Stimulated activated naive CD8-positive, alpha-beta T cell treated with anti-CD3 and anti-CD28 coated beads, Interleukin-15, Interleukin-2, amounts not matched to agents 100 ng/mL and 50 ng/mL, for 24 hours (primary cell): ENCODE measurements at regions not wholly inside any gene's neighbourhood (a gene's known extent, or its start where the extent isn't known, plus 50 kb on each side); places are given as distances from the start of the nearest gene placed in this dataset.

Experiments used
- H3K27ac Mint-ChIP-seq: one replicate; pipeline ENCODE4 v1.8.0; 2021; ENCODE audit warnings: mild to moderate bottlenecking, mixed read lengths
- H3K27me3 Mint-ChIP-seq: one replicate; pipeline ENCODE4 v1.8.0; 2021; ENCODE audit warnings: mixed read lengths
- H3K36me3 Mint-ChIP-seq: one replicate; pipeline ENCODE4 v1.8.0; 2021; ENCODE audit warnings: low read depth, mixed read lengths
- H3K4me1 Mint-ChIP-seq: one replicate; pipeline ENCODE4 v1.8.0; 2021; ENCODE audit warnings: low read depth, mixed read lengths
- H3K4me3 Mint-ChIP-seq: one replicate; pipeline ENCODE4 v1.8.0; 2021; ENCODE audit warnings: mild to moderate bottlenecking, mixed read lengths
- H3K9me3 Mint-ChIP-seq: one replicate; pipeline ENCODE4 v1.8.0; 2021; ENCODE audit warnings: mixed read lengths

DNA sequence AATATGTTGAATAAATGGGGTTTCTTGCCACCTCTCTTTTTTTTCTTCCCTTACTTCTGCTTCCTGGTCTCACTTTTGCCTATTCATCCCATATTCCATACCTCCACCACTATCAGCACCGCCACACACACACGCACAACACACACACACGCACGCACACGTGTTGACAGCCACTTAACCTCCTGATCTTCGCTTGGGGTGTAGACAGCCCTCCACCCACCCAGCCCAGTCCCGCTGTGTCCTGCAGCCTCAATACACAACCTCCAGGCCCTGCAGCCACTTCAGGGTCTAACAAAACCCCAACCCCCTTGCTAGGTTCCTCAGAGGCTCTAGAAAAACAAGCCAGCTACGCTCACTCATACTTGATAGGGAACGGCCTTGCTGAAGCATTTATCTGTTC, 72.3 kb downstream of the LINC00237 start:
- no peak overlapping the region for H3K4me3 Mint-ChIP-seq
- H3K27me3 Mint-ChIP-seq = peaks cover 18% of the 10 kb centered on the region
- H3K27ac Mint-ChIP-seq = no peak overlapping the region
- H3K4me1 Mint-ChIP-seq = no peaks in the 10 kb centered on the region
- no peaks in the 10 kb centered on the region for H3K9me3 Mint-ChIP-seq
- H3K36me3 Mint-ChIP-seq = no peaks in the 10 kb centered on the region

DNA sequence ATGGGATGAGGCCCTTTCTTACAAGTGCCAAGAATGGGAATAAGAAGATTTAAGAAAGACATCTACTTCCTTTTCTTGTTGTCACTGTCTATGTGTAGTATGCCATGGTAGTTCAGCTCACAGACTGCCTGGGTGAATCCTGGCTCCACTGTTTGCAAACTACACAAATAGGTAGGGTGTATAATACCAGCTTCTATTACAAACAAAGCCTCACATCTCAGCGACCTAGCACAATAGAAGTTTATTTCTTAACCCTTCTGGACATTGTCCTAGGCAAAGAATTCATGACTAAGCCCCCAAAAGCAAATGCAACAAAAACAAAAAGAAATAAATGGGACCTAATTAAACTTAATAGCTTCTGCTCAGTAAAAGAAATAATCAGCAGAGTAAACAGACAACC, 74.5 kb downstream of the LINC00237 start:
- Mint-ChIP-seq H3K27me3 (peaks cover 18% of the 10 kb centered on the region), H3K27ac (no peak overlapping the region), H3K4me3 (no peak overlapping the region), H3K36me3 (no peaks in the 10 kb centered on the region), H3K4me1 (no peaks in the 10 kb centered on the region), H3K9me3 (no peaks in the 10 kb centered on the region)

GRCh38 chr20:21029341-21029740, 76.8 kb downstream of the LINC00237 start:
- Mint-ChIP-seq H3K27me3 (peaks cover 15% of the 10 kb centered on the region), H3K4me3 (no peak overlapping the region), H3K9me3 (no peaks in the 10 kb centered on the region), H3K27ac (no peak overlapping the region), H3K4me1 (no peaks in the 10 kb centered on the region), H3K36me3 (no peaks in the 10 kb centered on the region)

DNA sequence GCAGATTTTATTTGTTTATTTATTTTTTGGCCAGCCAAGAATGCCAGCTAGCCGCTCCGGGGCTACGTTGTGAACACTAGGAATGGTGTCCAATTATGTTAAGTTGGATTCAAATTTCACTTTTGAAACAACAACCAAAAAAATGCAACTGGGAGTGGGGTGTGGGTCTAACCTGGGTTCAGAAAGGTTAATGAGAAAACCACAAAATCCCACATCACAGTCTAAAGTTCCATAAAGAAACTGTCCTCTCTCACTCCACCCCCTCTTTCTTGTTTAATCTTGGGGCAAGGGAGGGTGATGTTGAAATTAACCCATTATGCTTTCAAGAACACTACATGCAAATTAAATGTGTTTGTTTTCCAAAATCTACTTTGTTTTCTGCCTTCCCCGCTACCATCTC, 77.2 kb downstream of the LINC00237 start:
- H3K27me3 Mint-ChIP-seq = peaks cover 15% of the 10 kb centered on the region
- no peaks in the 10 kb centered on the region for H3K9me3 Mint-ChIP-seq
- H3K27ac Mint-ChIP-seq = no peak overlapping the region
- H3K4me3 Mint-ChIP-seq = no peak overlapping the region
- H3K4me1 Mint-ChIP-seq = no peaks in the 10 kb centered on the region
- H3K36me3 Mint-ChIP-seq = no peaks in the 10 kb centered on the region

GRCh38 chr20:21028436-21028835, 77.7 kb downstream of the LINC00237 start:
- H3K36me3 Mint-ChIP-seq = no peaks in the 10 kb centered on the region
- H3K4me3 Mint-ChIP-seq = no peak overlapping the region
- no peaks in the 10 kb centered on the region for H3K4me1 Mint-ChIP-seq
- no peak overlapping the region for H3K27ac Mint-ChIP-seq
- H3K9me3 Mint-ChIP-seq = no peaks in the 10 kb centered on the region
- peaks cover 15% of the 10 kb centered on the region for H3K27me3 Mint-ChIP-seq

DNA sequence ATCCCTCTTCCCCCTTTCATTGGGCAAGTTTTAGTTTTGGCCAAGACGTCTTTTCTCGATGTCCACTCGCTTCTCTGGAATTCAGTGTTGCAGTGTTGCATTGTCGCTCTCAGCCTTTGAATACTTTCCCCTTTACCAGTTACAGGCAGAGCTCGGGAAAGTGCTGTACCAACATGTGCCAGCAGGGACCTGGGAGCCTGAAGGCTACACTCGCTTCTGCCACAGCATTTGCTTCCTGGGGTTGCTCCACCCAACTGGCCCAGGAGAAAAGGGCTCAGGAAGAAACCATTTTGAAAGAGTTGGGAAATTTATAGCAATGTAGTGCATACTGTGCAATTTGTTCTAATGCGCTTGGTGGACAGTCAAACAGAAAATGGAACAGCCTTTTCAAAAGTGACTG, 78.6 kb downstream of the LINC00237 start:
- Mint-ChIP-seq H3K4me1 (no peaks in the 10 kb centered on the region), H3K36me3 (no peaks in the 10 kb centered on the region), H3K4me3 (no peak overlapping the region), H3K27me3 (peaks cover 17% of the 10 kb centered on the region), H3K27ac (no peak overlapping the region), H3K9me3 (no peaks in the 10 kb centered on the region)

- Mint-ChIP-seq H3K4me1 (no peaks in the 10 kb centered on the region), H3K27ac (no peak overlapping the region), H3K27me3 (peaks cover 14% of the 10 kb centered on the region), H3K36me3 (no peaks in the 10 kb centered on the region), H3K9me3 (no peaks in the 10 kb centered on the region), H3K4me3 (no peak overlapping the region)
Observed at GRCh38 chr20:21026951-21027350, 79.2 kb downstream of the LINC00237 start.

DNA sequence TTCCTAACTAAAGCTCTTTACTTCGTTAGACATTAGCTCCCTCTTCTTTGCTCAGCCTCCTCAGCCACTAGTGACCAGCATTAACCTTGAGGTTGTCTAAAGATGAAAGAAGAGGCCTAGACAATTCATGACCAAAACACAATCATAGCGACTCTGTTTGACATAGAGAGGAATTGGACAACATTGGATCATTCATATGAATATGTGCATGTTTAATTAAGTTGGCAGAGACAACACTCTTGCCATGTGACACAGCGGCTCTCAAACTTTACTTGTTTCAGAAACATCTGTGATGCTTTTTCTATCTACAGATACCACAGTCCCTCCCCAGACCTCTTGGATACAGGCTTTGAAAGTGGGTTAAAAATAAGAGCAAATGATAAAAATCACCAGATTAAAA, 81.7 kb downstream of the LINC00237 start:
- no peak overlapping the region for H3K4me3 Mint-ChIP-seq
- H3K27ac Mint-ChIP-seq = no peak overlapping the region
- H3K36me3 Mint-ChIP-seq = no peaks in the 10 kb centered on the region
- no peaks in the 10 kb centered on the region for H3K4me1 Mint-ChIP-seq
- peaks cover 26% of the 10 kb centered on the region for H3K27me3 Mint-ChIP-seq
- H3K9me3 Mint-ChIP-seq = no peaks in the 10 kb centered on the region

DNA sequence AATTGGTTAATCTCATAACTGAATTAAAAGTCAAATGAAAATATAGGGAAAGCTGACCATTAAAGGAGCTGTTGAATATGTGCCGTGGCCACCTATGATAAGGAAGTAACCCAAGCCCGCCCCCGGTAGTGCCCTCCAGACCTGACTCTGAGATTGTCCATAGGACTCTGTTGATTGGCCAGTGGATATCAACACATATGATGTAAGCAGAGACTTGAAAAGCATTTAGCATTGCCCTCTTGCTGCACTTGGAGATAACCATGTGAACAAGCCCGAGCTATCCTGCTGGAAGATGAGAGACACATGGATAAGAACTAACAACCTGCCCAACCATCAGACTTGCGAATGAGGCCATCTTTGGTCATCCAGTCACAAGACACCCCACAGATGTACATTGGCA, 83.2 kb downstream of the LINC00237 start:
- Mint-ChIP-seq H3K4me1 (no peaks in the 10 kb centered on the region), H3K36me3 (no peaks in the 10 kb centered on the region), H3K4me3 (no peak overlapping the region), H3K27me3 (peaks cover 41% of the 10 kb centered on the region), H3K9me3 (no peaks in the 10 kb centered on the region), H3K27ac (no peak overlapping the region)

DNA sequence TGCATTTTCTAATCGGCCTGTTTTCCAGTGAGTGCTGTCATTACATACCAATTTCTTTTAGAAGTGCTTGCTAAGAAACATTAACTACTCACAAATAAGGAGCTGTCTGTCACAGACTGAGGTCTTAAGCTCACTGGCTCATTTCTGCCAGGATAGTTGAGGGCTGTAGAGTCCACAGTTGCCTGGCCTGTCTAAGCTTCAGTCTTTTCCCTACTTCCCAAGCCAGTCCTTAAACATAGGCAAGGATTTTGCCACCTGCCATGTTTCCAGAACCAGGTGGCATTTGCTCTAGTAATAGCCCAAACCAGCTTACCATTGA, 84.7 kb downstream of the LINC00237 start:
- peaks cover 55% of the 10 kb centered on the region for H3K27me3 Mint-ChIP-seq

GRCh38 chr20:21020659-21021471, 85.3 kb downstream of the LINC00237 start:
- Mint-ChIP-seq H3K36me3 (no peaks in the 10 kb centered on the region), H3K27me3 (peaks cover 60% of the 10 kb centered on the region), H3K4me1 (no peaks in the 10 kb centered on the region), H3K27ac (no peak overlapping the region), H3K4me3 (no peak overlapping the region), H3K9me3 (no peaks in the 10 kb centered on the region)

More for the DNA sequence above, 84.7 kb downstream of the LINC00237 start:
- no peaks in the 10 kb centered on the region for H3K36me3 Mint-ChIP-seq
- H3K9me3 Mint-ChIP-seq = no peaks in the 10 kb centered on the region
- no peak overlapping the region for H3K27ac Mint-ChIP-seq
- H3K4me1 Mint-ChIP-seq = no peaks in the 10 kb centered on the region
- no peak overlapping the region for H3K4me3 Mint-ChIP-seq

GRCh38 chr20:21019814-21020658, 86.1 kb downstream of the LINC00237 start:
- Mint-ChIP-seq H3K27me3 (peaks cover 60% of the 10 kb centered on the region), H3K4me3 (no peak overlapping the region), H3K27ac (no peak overlapping the region), H3K9me3 (no peaks in the 10 kb centered on the region), H3K4me1 (no peaks in the 10 kb centered on the region), H3K36me3 (no peaks in the 10 kb centered on the region)

DNA sequence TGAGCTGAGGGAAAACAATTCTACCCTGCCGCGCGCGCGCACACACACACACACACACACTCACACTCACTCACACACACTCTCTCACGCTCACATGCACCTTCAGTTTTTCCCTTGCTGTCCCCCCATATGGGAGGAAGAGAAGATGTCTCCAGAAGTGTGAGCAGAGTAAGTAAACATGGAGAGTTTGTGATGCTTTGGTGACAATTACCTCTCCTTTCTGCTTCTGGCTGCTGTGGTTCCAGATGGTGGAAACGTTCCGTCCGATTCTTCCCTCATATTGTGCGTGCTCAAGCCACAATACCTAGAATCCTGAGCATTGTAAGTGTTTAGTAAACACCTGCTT, 86.7 kb downstream of the LINC00237 start:
- no peak overlapping the region for H3K4me3 Mint-ChIP-seq
- no peak overlapping the region for H3K27ac Mint-ChIP-seq
- no peaks in the 10 kb centered on the region for H3K36me3 Mint-ChIP-seq
- H3K4me1 Mint-ChIP-seq = no peaks in the 10 kb centered on the region
- peaks cover 60% of the 10 kb centered on the region for H3K27me3 Mint-ChIP-seq
- no peaks in the 10 kb centered on the region for H3K9me3 Mint-ChIP-seq

GRCh38 chr20:21018576-21018975, 87.6 kb downstream of the LINC00237 start:
- Mint-ChIP-seq H3K4me3 (no peak overlapping the region), H3K4me1 (no peaks in the 10 kb centered on the region), H3K9me3 (no peaks in the 10 kb centered on the region), H3K27ac (no peak overlapping the region), H3K27me3 (peaks cover 61% of the 10 kb centered on the region), H3K36me3 (no peaks in the 10 kb centered on the region)

- Mint-ChIP-seq H3K4me3 (no peak overlapping the region), H3K27me3 (peaks cover 63% of the 10 kb centered on the region), H3K9me3 (no peaks in the 10 kb centered on the region), H3K36me3 (no peaks in the 10 kb centered on the region), H3K27ac (no peak overlapping the region), H3K4me1 (no peaks in the 10 kb centered on the region)
Observed at GRCh38 chr20:21017528-21018085, 88.6 kb downstream of the LINC00237 start.
